Trophoblast cell (in vitro differentiated cells and primary cell): ENCODE measurements at regions not wholly inside any gene's neighbourhood (a gene's known extent, or its start where the extent isn't known, plus 50 kb on each side); places are given as distances from the start of the nearest gene placed in this dataset.
A peak's percentile ranks its signal among the peaks of the same experiment; 100 is the strongest.

Experiments used
- DNase-seq, 2 donors: peaks; one replicate each; pipeline ENCODE4 v3.0.0-alpha.2; 2016
- H2AFZ ChIP-seq: 2 replicates; pipeline ENCODE4 v1.6.1; 2013; ENCODE audit warnings: low read length, moderate library complexity, mild to moderate bottlenecking; ENCODE audit not compliant: insufficient read depth, poor library complexity
- H2AK5ac ChIP-seq: 2 replicates; pipeline ENCODE4 v1.6.1; 2013; ENCODE audit warnings: mild to moderate bottlenecking, low read length
- H2BK120ac ChIP-seq: 2 replicates; pipeline ENCODE4 v1.6.1; 2013; ENCODE audit warnings: low read length, mild to moderate bottlenecking, moderate library complexity; ENCODE audit not compliant: insufficient read depth, poor library complexity
- H2BK12ac ChIP-seq: 2 replicates; pipeline ENCODE4 v1.6.1; 2013; ENCODE audit warnings: mild to moderate bottlenecking, low read length, moderate library complexity
- H2BK5ac ChIP-seq: 2 replicates; pipeline ENCODE4 v1.6.1; 2013; ENCODE audit warnings: low read length, low read depth, moderate library complexity, mild to moderate bottlenecking; ENCODE audit not compliant: poor library complexity
- H3K14ac ChIP-seq: 2 replicates; pipeline ENCODE4 v1.6.1; 2013; ENCODE audit warnings: mild to moderate bottlenecking, low read length
- H3K18ac ChIP-seq: 2 replicates; pipeline ENCODE4 v1.6.1; 2013; ENCODE audit warnings: mild to moderate bottlenecking, low read length
- H3K23ac ChIP-seq: 2 replicates; pipeline ENCODE4 v1.6.1; 2013; ENCODE audit warnings: low read length
- H3K27ac ChIP-seq: 2 replicates; pipeline ENCODE4 v1.5.1; 2013; ENCODE audit warnings: low read depth, mild to moderate bottlenecking, inconsistent platforms, low read length, moderate library complexity
- H3K27me3 ChIP-seq: 2 replicates; pipeline ENCODE4 v1.6.1; 2013; ENCODE audit warnings: inconsistent platforms, mild to moderate bottlenecking, low read length, moderate library complexity; ENCODE audit not compliant: insufficient read depth
- H3K36me3 ChIP-seq, 2 experiments: 1 replicate in 1 of 2; 2 replicates in 1 of 2; pipeline ENCODE4 v1.6.1; 2013; ENCODE audit warnings: low read length in 2 of 2, mild to moderate bottlenecking in 2 of 2, moderate library complexity in 1 of 2; ENCODE audit not compliant: insufficient read depth in 2 of 2, control insufficient read depth in 1 of 2
- H3K4ac ChIP-seq: 2 replicates; pipeline ENCODE4 v1.6.1; 2013; ENCODE audit warnings: low read depth, mild to moderate bottlenecking, low read length, moderate library complexity
- H3K4me1 ChIP-seq, 2 experiments: 1 replicate in 1 of 2; 2 replicates in 1 of 2; pipeline ENCODE4 v1.6.1; 2013; ENCODE audit warnings: low read length in 2 of 2, mild to moderate bottlenecking in 2 of 2, moderate library complexity in 1 of 2; ENCODE audit not compliant: insufficient read depth in 2 of 2, control insufficient read depth in 1 of 2
- H3K4me2 ChIP-seq: 2 replicates; pipeline ENCODE4 v1.6.1; 2013; ENCODE audit warnings: inconsistent platforms, mild to moderate bottlenecking, low read length, moderate library complexity
- H3K4me3 ChIP-seq: 2 replicates; pipeline ENCODE4 v1.5.1; 2013; ENCODE audit warnings: mild to moderate bottlenecking, low read depth, low read length, inconsistent platforms
- H3K79me1 ChIP-seq: one replicate; pipeline ENCODE4 v1.6.1; 2013; ENCODE audit warnings: low read length
- H3K79me2 ChIP-seq: 2 replicates; pipeline ENCODE4 v1.6.1; 2013; ENCODE audit warnings: low read length, mild to moderate bottlenecking; ENCODE audit not compliant: control insufficient read depth, insufficient read depth, poor library complexity
- H3K9ac ChIP-seq: 2 replicates; pipeline ENCODE4 v1.6.1; 2013; ENCODE audit warnings: mild to moderate bottlenecking, low read length
- H3K9me3 ChIP-seq: 2 replicates; pipeline ENCODE4 v1.6.1; 2013; ENCODE audit warnings: low read depth, mild to moderate bottlenecking, control low read depth, inconsistent platforms, low read length; ENCODE audit not compliant: insufficient read depth
- H4K12ac ChIP-seq: 2 replicates; pipeline ENCODE4 v1.6.1; 2013; ENCODE audit warnings: low read depth, mild to moderate bottlenecking, low read length, moderate library complexity
- H4K8ac ChIP-seq: 2 replicates; pipeline ENCODE4 v1.6.1; 2013; ENCODE audit warnings: low read depth, mild to moderate bottlenecking, low read length, moderate library complexity
- H4K91ac ChIP-seq: one replicate; pipeline ENCODE4 v1.6.1; 2013; ENCODE audit warnings: low read depth, mild to moderate bottlenecking, low read length, moderate library complexity
- WGBS: extraction: QIAGEN DNeasy Blood & Tissue Kit; methylation state at CpG from one replicate; pipeline ENCODE4 v1.1.7; 2013; ENCODE audit warnings: missing lambda C conversion rate; ENCODE audit not compliant: insufficient read length, insufficient coverage; ENCODE audit errors: extremely low coverage; 5-methylcytosine and 5-hydroxymethylcytosine counted together

DNA sequence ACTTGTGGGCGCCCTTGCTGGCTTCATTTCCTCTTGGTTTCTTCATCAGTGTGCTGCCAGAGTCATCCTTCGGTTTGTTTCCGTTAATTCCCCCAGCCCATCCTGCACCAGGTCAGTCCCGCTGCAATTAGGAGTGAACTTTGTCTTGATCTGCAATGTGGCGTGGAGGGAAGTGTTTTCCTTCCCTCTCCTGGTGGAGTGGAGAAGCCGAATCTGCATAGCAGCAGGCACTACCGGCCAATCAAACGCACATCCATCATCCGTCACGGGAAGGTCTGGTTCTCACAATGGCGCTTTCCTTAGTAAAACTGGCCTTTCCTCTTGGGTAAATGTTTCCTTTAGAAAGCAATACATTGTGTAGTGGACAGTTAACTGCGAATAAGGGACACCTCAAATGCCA lies 337.5 kb downstream of the CXCL12 start:
- no peak overlapping the region for H3K27ac ChIP-seq
- no peak overlapping the region for H3K4ac ChIP-seq
- no peak overlapping the region for H4K8ac ChIP-seq
- no peak overlapping the region for H2BK5ac ChIP-seq
- no peak overlapping the region for H3K23ac ChIP-seq
- H3K9ac ChIP-seq: no peak overlapping the region
- H4K91ac ChIP-seq: no peak overlapping the region
- no peaks in the 10 kb centered on the region for H3K9me3 ChIP-seq
- no peak overlapping the region for H2AFZ ChIP-seq
- H2BK12ac ChIP-seq: no peak overlapping the region
- H3K79me1 ChIP-seq: peaks cover 2% of the 10 kb centered on the region
- no peak overlapping the region for H3K18ac ChIP-seq
- H3K79me2 ChIP-seq: no peaks in the 10 kb centered on the region
- no peak overlapping the region for H2AK5ac ChIP-seq
- peaks cover 8 to 9% of the 10 kb centered on the region in 2 experiments for H3K4me1 ChIP-seq
- no CpG with 5 or more reads among the region's 12 CpGs for WGBS
- H3K4me2 ChIP-seq: no peak overlapping the region
- H3K27me3 ChIP-seq: no peaks in the 10 kb centered on the region
- H2BK120ac ChIP-seq: no peak overlapping the region
- H3K14ac ChIP-seq: no peak overlapping the region
- DNase-seq: no peak
- no peak overlapping the region for H3K4me3 ChIP-seq
- H4K12ac ChIP-seq: no peak overlapping the region
- H3K36me3 ChIP-seq: no peaks in the 10 kb centered on the region

DNA sequence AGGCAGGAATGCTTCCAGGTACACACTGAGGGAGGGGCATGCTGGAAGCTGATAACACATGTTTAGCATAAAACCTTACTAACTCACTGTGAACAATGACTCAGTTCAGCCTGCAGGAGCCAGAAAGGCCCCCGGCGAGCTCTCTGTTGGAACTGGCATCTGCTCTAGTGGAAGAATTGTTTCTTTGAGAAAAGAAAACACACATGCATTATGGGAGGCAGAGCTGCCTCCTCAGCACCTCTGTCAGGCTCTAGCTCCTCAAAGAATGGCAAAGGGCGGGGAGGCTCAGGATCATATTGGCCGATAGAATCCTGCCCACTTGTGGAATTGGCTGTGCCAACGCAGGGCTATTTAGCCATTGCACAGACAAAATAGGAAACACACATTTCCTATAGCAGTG lies 338.3 kb downstream of the CXCL12 start:
- no CpG with 5 or more reads among the region's 5 CpGs for WGBS
- H3K79me2 ChIP-seq: no peaks in the 10 kb centered on the region
- no peak overlapping the region for H2AK5ac ChIP-seq
- H3K14ac ChIP-seq: no peak overlapping the region
- no peak overlapping the region for H2BK12ac ChIP-seq
- no peak overlapping the region for H2BK5ac ChIP-seq
- H3K9me3 ChIP-seq: no peaks in the 10 kb centered on the region
- H3K23ac ChIP-seq: no peak overlapping the region
- no peaks in the 10 kb centered on the region for H3K36me3 ChIP-seq
- DNase-seq: peak; percentile 76 to 79
- peaks cover 2% of the 10 kb centered on the region for H3K79me1 ChIP-seq
- no peak overlapping the region for H3K27ac ChIP-seq
- no peak overlapping the region for H3K4me2 ChIP-seq
- H3K4me1 ChIP-seq: peaks cover 8 to 9% of the 10 kb centered on the region in 2 experiments
- no peak overlapping the region for H4K91ac ChIP-seq
- H2BK120ac ChIP-seq: no peak overlapping the region
- H4K12ac ChIP-seq: no peak overlapping the region
- H3K4me3 ChIP-seq: no peak overlapping the region
- H3K18ac ChIP-seq: no peak overlapping the region
- H4K8ac ChIP-seq: no peak overlapping the region
- no peak overlapping the region for H3K9ac ChIP-seq
- H2AFZ ChIP-seq: no peak overlapping the region
- no peaks in the 10 kb centered on the region for H3K27me3 ChIP-seq
- H3K4ac ChIP-seq: no peak overlapping the region

DNA sequence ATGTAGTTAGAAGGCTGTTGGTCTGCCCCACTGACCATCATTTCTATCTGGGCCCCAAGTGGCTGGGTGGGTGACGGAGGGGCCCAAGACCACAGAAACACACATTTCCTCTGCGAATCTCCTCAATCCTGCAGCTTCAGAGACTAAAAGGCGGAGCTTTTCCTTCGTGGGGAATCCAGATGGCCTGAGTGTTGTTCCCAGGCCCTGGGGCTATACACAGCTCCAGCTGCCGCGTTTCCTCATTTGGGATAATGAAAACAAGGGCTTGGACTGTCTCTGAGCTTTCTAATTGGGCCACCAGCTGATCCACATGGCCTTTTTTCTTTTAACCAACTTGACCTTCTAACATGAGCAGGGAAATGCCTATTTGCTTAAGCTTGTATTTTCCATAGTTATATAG lies 339.9 kb downstream of the CXCL12 start:
- Histone ChIP-seq H3K9ac (no peak overlapping the region), H2BK5ac (no peak overlapping the region), H3K14ac (no peak overlapping the region), H2BK12ac (peak overlapping the region; percentile 67), H3K4me3 (no peak overlapping the region), H4K8ac (no peak overlapping the region), H3K4me2 (no peak overlapping the region), H3K27ac (no peak overlapping the region), H3K27me3 (no peaks in the 10 kb centered on the region), H4K91ac (no peak overlapping the region), H3K18ac (no peak overlapping the region), H3K79me2 (no peaks in the 10 kb centered on the region), H3K9me3 (no peaks in the 10 kb centered on the region), H2AFZ (no peak overlapping the region), H2AK5ac (no peak overlapping the region), H2BK120ac (no peak overlapping the region), H3K36me3 (no peaks in the 10 kb centered on the region), H3K4me1 (peaks cover 7 to 8% of the 10 kb centered on the region in 2 experiments), H3K23ac (no peak overlapping the region), H3K79me1 (peaks cover 2% of the 10 kb centered on the region), H3K4ac (no peak overlapping the region), H4K12ac (no peak overlapping the region)
- WGBS: no CpG with 5 or more reads among the region's 6 CpGs
- DNase-seq: peak; percentile 43 to 66

DNA sequence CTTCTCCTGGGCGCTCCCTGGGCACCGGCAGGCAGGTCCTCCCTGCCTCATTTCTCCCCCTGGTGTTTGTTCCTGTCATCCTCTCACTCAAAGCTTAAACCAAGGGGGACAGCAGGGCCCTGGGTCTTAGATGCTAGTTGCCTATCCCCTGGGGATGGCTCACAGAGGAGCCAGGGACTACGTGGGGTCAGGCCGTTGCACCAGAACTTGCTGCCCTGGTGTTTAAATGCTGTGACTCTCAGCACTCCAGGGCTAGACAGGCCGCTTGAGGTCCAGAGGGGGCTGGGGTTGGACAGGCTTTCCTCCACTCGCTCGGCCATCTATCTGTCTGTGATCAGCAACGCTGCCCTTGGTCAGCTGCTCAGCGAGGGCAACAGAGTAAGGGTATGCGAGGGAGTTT lies 340.3 kb downstream of the CXCL12 start:
- WGBS: no CpG with 5 or more reads among the region's 10 CpGs

More for the DNA sequence above, 340.3 kb downstream of the CXCL12 start:
- H3K79me2 ChIP-seq: no peaks in the 10 kb centered on the region
- H2AFZ ChIP-seq: no peak overlapping the region
- H3K27ac ChIP-seq: no peak overlapping the region
- no peak overlapping the region for H3K4me2 ChIP-seq
- H3K4me3 ChIP-seq: no peak overlapping the region
- no peak overlapping the region for H3K18ac ChIP-seq
- H4K8ac ChIP-seq: peak overlapping the region; percentile 9
- H3K27me3 ChIP-seq: no peaks in the 10 kb centered on the region
- H3K23ac ChIP-seq: no peak overlapping the region
- no peak overlapping the region for H3K4ac ChIP-seq
- H3K36me3 ChIP-seq: no peaks in the 10 kb centered on the region
- H3K4me1 ChIP-seq: peaks cover 7 to 8% of the 10 kb centered on the region in 2 experiments
- peak overlapping the region; percentile 4 for H2AK5ac ChIP-seq
- no peak overlapping the region for H2BK5ac ChIP-seq
- peak; percentile 14 to 26 for DNase-seq
- peak overlapping the region; percentile 67 for H2BK12ac ChIP-seq
- no peaks in the 10 kb centered on the region for H3K9me3 ChIP-seq
- no peak overlapping the region for H3K9ac ChIP-seq
- H4K12ac ChIP-seq: no peak overlapping the region
- H4K91ac ChIP-seq: no peak overlapping the region
- H3K79me1 ChIP-seq: peaks cover 2% of the 10 kb centered on the region
- H3K14ac ChIP-seq: no peak overlapping the region
- no peak overlapping the region for H2BK120ac ChIP-seq
